ENCODE measurements at regions not wholly inside any gene's neighbourhood (a gene's known extent, or its start where the extent isn't known, plus 50 kb on each side); places are given as distances from the start of the nearest gene placed in this dataset.

DNA sequence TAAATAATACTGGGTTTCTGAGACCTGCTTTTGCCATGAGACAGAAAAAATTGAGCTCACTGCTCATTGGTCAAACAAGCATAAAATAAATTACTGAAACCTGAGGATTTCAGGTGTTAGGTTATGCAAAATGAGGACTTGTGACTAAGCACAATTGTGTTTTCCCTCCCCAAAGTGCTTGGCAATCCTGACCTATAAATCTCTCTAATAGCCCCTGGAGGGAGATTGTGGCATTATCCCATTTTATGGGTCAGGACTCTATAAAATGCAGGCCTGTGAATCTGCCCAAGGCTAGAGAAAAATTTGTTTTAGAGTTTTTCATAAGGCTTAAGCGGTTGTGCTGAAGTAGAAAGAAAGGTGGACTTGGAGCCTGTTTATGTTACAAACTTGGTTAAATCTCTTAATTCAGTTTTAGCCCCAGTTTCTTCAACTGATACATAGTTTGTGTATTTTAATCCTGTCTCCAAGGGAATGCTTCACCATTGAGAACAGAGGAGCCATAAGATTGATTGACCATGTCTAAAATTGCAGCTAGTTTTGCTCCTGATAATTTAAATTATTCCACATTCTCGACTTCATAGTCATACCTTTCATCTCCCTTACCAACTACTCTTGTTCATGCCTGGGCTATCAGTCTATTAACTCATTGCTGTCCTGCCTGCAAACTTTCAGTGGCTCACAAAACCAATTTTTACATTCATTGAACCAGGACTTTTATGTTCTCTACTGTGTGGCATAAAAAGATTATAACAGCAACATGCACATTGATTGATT is 63.6 kb upstream of the LRRC4C start:
- H3K27me3 ChIP-seq (ENCODE audit: control insufficient read depth, insufficient read depth, low read length): no peaks in the 10 kb centered on the region
- H3K4me1 ChIP-seq (ENCODE audit: control insufficient read depth, insufficient read depth, low read length): no peaks in the 10 kb centered on the region
- POLR2A ChIA-PET: no interaction called here
- ATAC-seq: no peak
- CTCF ChIA-PET: no interaction called here
- DNase-seq (ENCODE audit: low read depth, low spot score): no peak
- BruUV-seq (replicated peaks): no TSS peak
- no peak overlapping the region for H3K4me3 ChIP-seq (ENCODE audit: low read depth in 2 of 2, low read length in 2 of 2)
- in situ Hi-C loops (cut with HindIII; ENCODE audit: low pct_unique_long_range_greater_than_20kb, low sequenced_read_pairs): no loop called here
- no peak for TF ChIP-seq TCF7L2 (IDR thresholded peaks at IDR 0.05; ENCODE audit: low read depth, low read length)
- TF ChIP-seq SIN3A (IDR thresholded peaks at IDR 0.05; ENCODE audit: borderline replicate concordance, insufficient read depth, low read depth, low read length): no peak
- no peak for TF ChIP-seq POLR2AphosphoS5 (IDR thresholded peaks at IDR 0.05; ENCODE audit: low read depth, low read length)
- H3K9me3 ChIP-seq (ENCODE audit: control insufficient read depth, insufficient read depth, low read depth, low read length): no peaks in the 10 kb centered on the region
- intact Hi-C loops (cut with micrococcal nuclease; ENCODE audit: unreplicated experiment): no loop called here
- no peak overlapping the region for H3K27ac ChIP-seq (ENCODE audit: low read length)
- H3K36me3 ChIP-seq (ENCODE audit: control insufficient read depth, insufficient read depth, low read length): no peaks in the 10 kb centered on the region

DNA sequence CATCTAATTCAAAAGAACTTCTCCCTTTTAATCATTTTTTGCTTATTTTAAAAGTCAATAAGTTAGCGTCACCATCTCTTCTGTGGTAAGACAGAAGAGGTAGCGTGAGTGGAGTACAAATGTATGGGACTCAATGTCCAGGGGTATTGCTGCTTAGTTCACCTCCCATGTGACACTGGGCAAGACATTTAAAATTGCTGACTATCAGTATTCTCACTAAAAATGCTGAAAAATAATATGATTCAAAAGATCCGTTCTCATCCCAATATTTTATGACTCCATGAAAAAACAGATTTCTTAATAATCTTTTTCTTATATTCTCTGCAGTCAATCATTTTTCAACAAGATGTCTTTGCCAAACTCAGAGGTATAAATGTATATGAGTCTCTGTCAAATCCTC is 68.1 kb upstream of the LRRC4C start:
- Histone ChIP-seq H3K4me3 (ENCODE audit: low read depth in 2 of 2, low read length in 2 of 2) (no peak overlapping the region), H3K9me3 (ENCODE audit: control insufficient read depth, insufficient read depth, low read depth, low read length) (no peaks in the 10 kb centered on the region), H3K36me3 (ENCODE audit: control insufficient read depth, insufficient read depth, low read length) (no peaks in the 10 kb centered on the region), H3K27ac (ENCODE audit: low read length) (no peak overlapping the region), H3K4me1 (ENCODE audit: control insufficient read depth, insufficient read depth, low read length) (no peaks in the 10 kb centered on the region), H3K27me3 (ENCODE audit: control insufficient read depth, insufficient read depth, low read length) (no peaks in the 10 kb centered on the region)
- in situ Hi-C loops (cut with HindIII; ENCODE audit: low pct_unique_long_range_greater_than_20kb, low sequenced_read_pairs) (no loop called here), intact Hi-C loops (cut with micrococcal nuclease; ENCODE audit: unreplicated experiment) (no loop called here)
- TF ChIP-seq POLR2AphosphoS5 (IDR thresholded peaks at IDR 0.05; ENCODE audit: low read depth, low read length) (no peak), SIN3A (IDR thresholded peaks at IDR 0.05; ENCODE audit: borderline replicate concordance, insufficient read depth, low read depth, low read length) (no peak), TCF7L2 (IDR thresholded peaks at IDR 0.05; ENCODE audit: low read depth, low read length) (no peak)
- TF ChIP-seq, protein P1, sequence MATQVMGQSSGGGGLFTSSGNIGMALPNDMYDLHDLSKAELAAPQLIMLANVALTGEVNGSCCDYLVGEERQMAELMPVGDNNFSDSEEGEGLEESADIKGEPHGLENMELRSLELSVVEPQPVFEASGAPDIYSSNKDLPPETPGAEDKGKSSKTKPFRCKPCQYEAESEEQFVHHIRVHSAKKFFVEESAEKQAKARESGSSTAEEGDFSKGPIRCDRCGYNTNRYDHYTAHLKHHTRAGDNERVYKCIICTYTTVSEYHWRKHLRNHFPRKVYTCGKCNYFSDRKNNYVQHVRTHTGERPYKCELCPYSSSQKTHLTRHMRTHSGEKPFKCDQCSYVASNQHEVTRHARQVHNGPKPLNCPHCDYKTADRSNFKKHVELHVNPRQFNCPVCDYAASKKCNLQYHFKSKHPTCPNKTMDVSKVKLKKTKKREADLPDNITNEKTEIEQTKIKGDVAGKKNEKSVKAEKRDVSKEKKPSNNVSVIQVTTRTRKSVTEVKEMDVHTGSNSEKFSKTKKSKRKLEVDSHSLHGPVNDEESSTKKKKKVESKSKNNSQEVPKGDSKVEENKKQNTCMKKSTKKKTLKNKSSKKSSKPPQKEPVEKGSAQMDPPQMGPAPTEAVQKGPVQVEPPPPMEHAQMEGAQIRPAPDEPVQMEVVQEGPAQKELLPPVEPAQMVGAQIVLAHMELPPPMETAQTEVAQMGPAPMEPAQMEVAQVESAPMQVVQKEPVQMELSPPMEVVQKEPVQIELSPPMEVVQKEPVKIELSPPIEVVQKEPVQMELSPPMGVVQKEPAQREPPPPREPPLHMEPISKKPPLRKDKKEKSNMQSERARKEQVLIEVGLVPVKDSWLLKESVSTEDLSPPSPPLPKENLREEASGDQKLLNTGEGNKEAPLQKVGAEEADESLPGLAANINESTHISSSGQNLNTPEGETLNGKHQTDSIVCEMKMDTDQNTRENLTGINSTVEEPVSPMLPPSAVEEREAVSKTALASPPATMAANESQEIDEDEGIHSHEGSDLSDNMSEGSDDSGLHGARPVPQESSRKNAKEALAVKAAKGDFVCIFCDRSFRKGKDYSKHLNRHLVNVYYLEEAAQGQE (IDR thresholded peaks at IDR 0.05; ENCODE audit: insufficient read depth in 1 of 2, low read depth in 2 of 2, low read length in 1 of 2): no peak
- TF ChIP-seq, protein P2, sequence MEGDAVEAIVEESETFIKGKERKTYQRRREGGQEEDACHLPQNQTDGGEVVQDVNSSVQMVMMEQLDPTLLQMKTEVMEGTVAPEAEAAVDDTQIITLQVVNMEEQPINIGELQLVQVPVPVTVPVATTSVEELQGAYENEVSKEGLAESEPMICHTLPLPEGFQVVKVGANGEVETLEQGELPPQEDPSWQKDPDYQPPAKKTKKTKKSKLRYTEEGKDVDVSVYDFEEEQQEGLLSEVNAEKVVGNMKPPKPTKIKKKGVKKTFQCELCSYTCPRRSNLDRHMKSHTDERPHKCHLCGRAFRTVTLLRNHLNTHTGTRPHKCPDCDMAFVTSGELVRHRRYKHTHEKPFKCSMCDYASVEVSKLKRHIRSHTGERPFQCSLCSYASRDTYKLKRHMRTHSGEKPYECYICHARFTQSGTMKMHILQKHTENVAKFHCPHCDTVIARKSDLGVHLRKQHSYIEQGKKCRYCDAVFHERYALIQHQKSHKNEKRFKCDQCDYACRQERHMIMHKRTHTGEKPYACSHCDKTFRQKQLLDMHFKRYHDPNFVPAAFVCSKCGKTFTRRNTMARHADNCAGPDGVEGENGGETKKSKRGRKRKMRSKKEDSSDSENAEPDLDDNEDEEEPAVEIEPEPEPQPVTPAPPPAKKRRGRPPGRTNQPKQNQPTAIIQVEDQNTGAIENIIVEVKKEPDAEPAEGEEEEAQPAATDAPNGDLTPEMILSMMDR (IDR thresholded peaks at IDR 0.05): no peak
- no peak for DNase-seq (ENCODE audit: low read depth, low spot score)
- ATAC-seq: no peak
- BruUV-seq (replicated peaks): no TSS peak
- CTCF ChIA-PET: no interaction called here
- POLR2A ChIA-PET: no interaction called here

DNA sequence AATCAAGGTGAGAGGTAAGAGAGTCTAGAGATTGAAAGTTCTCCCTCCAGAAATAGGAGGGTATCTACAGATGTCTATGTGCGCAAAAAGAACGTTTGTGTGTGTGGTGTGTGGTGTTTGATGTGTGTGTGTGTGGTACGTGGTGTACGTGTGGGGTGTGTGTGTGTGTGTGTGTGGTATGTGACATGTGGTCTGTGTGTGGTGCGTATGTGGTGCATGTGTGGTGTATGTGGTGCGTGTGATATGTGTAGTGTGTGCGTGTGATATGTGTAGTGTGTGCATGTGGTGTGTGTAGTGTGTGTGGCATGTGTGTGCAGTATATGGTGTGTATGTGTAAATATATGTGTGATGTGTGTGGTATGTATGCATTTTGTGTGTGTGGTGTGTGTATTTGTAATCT is 73.0 kb upstream of the LRRC4C start:
- in situ Hi-C loops (cut with HindIII; ENCODE audit: low pct_unique_long_range_greater_than_20kb, low sequenced_read_pairs) (no loop called here), intact Hi-C loops (cut with micrococcal nuclease; ENCODE audit: unreplicated experiment) (no loop called here)
- H3K4me1 ChIP-seq (ENCODE audit: control insufficient read depth, insufficient read depth, low read length): no peaks in the 10 kb centered on the region
- ATAC-seq: no peak
- TF ChIP-seq, protein P1 (IDR thresholded peaks at IDR 0.05; ENCODE audit: insufficient read depth in 1 of 2, low read depth in 2 of 2, low read length in 1 of 2): no peak
- TF ChIP-seq TCF7L2 (IDR thresholded peaks at IDR 0.05; ENCODE audit: low read depth, low read length): no peak
- no peak for TF ChIP-seq POLR2AphosphoS5 (IDR thresholded peaks at IDR 0.05; ENCODE audit: low read depth, low read length)
- TF ChIP-seq SIN3A (IDR thresholded peaks at IDR 0.05; ENCODE audit: borderline replicate concordance, insufficient read depth, low read depth, low read length): no peak
- TF ChIP-seq, protein P2 (IDR thresholded peaks at IDR 0.05): no peak
- no peaks in the 10 kb centered on the region for H3K27me3 ChIP-seq (ENCODE audit: control insufficient read depth, insufficient read depth, low read length)
- ChIA-PET POLR2A (no interaction called here), CTCF (no interaction called here)
- no peaks in the 10 kb centered on the region for H3K36me3 ChIP-seq (ENCODE audit: control insufficient read depth, insufficient read depth, low read length)
- no peaks in the 10 kb centered on the region for H3K9me3 ChIP-seq (ENCODE audit: control insufficient read depth, insufficient read depth, low read depth, low read length)
- no peak overlapping the region for H3K27ac ChIP-seq (ENCODE audit: low read length)
- BruUV-seq (replicated peaks): no TSS peak
- no peak overlapping the region for H3K4me3 ChIP-seq (ENCODE audit: low read depth in 2 of 2, low read length in 2 of 2)
- DNase-seq (ENCODE audit: low read depth, low spot score): no peak

All from Panc1 (cell line).